ENCODE measurements at regions not wholly inside any gene's neighbourhood (a gene's known extent, or its start where the extent isn't known, plus 50 kb on each side); places are given as distances from the start of the nearest gene placed in this dataset.

- TF ChIP-seq POLR2AphosphoS5 (IDR thresholded peaks at IDR 0.05) (no peak), CTCF (IDR thresholded peaks at IDR 0.05) (no peak)
These were observed 1009.1 kb upstream of the FLRT2 start for GRCh38 chr14:84520711-84521338.

Data from upper lobe of left lung (tissue), 4 donors.